Liver (tissue), 3 donors: ENCODE measurements at regions not wholly inside any gene's neighbourhood (a gene's known extent, or its start where the extent isn't known, plus 50 kb on each side); places are given as distances from the start of the nearest gene placed in this dataset.
"Not testable (repeated sequence)": the region's sequence is repeated elsewhere in the genome, so short reads cannot be mapped to it uniquely, and the experiment has no call there.

Experiments
- EGR1 ChIP-seq, 2 donors: IDR thresholded peaks; 2 replicates each; pipeline ENCODE4 v1.6.1; 2016 to 2018; ENCODE audit warnings: antibody characterized with exemption in 2 of 2, low read depth in 2 of 2
- TAF1 ChIP-seq: conservative IDR thresholded peaks from 2 replicates; pipeline ENCODE4 v1.6.1; 2016; ENCODE audit warnings: antibody characterized with exemption, mild to moderate bottlenecking
- YY1 ChIP-seq: IDR thresholded peaks from 2 replicates; pipeline ENCODE4 v1.6.1; 2016; ENCODE audit warnings: antibody characterized with exemption, mild to moderate bottlenecking
- TF ChIP-seq, protein P1 (sequence below): IDR thresholded peaks from 2 replicates; pipeline ENCODE4 v1.6.1; 2016; ENCODE audit warnings: antibody characterized with exemption
- TF ChIP-seq, protein P2 (sequence below): fragments of 150-350 bp; IDR thresholded peaks from 2 replicates; pipeline ENCODE4 v1.5.1; 2017; ENCODE audit warnings: improper control_type of control experiment, low read depth, low read length; ENCODE audit not compliant: missing input control
- donor health status: healthy.
- donor health status: healthy.

DNA sequence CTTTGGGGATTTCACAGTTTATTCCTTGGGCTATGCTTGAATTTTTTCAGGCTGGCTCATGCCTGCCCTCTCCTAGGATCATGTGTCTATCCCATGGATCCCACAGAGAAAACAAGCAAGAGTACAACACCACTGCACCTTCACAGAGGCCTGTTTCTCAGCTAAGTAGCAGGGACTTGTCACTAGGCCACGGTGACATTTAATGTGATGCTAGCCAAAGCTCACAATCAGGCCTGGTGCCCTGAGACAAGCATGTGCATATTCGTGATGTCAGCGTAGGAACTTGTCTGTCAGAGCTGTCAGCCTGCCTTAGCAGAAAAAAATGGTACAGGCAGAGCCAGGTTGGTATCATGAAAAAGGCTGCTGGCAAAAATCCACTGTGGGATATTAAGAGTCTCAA lies 173.1 kb downstream of the TSPY2 start:
- TF ChIP-seq, protein P1, sequence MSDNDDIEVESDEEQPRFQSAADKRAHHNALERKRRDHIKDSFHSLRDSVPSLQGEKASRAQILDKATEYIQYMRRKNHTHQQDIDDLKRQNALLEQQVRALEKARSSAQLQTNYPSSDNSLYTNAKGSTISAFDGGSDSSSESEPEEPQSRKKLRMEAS: not testable (repeated sequence)
- TF ChIP-seq, protein P2, sequence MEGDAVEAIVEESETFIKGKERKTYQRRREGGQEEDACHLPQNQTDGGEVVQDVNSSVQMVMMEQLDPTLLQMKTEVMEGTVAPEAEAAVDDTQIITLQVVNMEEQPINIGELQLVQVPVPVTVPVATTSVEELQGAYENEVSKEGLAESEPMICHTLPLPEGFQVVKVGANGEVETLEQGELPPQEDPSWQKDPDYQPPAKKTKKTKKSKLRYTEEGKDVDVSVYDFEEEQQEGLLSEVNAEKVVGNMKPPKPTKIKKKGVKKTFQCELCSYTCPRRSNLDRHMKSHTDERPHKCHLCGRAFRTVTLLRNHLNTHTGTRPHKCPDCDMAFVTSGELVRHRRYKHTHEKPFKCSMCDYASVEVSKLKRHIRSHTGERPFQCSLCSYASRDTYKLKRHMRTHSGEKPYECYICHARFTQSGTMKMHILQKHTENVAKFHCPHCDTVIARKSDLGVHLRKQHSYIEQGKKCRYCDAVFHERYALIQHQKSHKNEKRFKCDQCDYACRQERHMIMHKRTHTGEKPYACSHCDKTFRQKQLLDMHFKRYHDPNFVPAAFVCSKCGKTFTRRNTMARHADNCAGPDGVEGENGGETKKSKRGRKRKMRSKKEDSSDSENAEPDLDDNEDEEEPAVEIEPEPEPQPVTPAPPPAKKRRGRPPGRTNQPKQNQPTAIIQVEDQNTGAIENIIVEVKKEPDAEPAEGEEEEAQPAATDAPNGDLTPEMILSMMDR: not testable (repeated sequence)
- TF ChIP-seq EGR1 (IDR thresholded peaks at IDR 0.05; ENCODE audit: low read depth in 2 of 2); TAF1; YY1: not testable (repeated sequence)
